Adrenal gland (tissue), 5 donors: ENCODE measurements at regions not wholly inside any gene's neighbourhood (a gene's known extent, or its start where the extent isn't known, plus 50 kb on each side); places are given as distances from the start of the nearest gene placed in this dataset.

Source experiments
- CTCF ChIP-seq, 6 experiments: fragments of 450-650 bp in 4 of 6; fragments of 200-600 bp in 2 of 6; sonication (generic) in 1 of 6; IDR thresholded peaks; 1 replicate in 5 of 6; 2 replicates in 1 of 6; pipeline versions ENCODE4 v1.5.1 to v1.8.0; 2016 to 2021; ENCODE audit warnings: antibody characterized with exemption in 6 of 6, mild to moderate bottlenecking in 2 of 6, moderate library complexity in 1 of 6
- POLR2A ChIP-seq, 2 donors: fragments of 450-650 bp; IDR thresholded peaks; one replicate each; pipeline ENCODE4 v1.6.1; 2017; ENCODE audit warnings: antibody characterized with exemption in 2 of 2, mild to moderate bottlenecking in 2 of 2, moderate library complexity in 1 of 2
- donor health status: DM: no; HTN: no; CAD: no.

GRCh38 chr15:92818651-92819277, 81.4 kb upstream of the CHD2 start:
- no peak for TF ChIP-seq POLR2A (IDR thresholded peaks at IDR 0.05)
- TF ChIP-seq CTCF (IDR thresholded peaks at IDR 0.05): no peak
